AG04449 (cell line): ENCODE measurements at regions not wholly inside any gene's neighbourhood (a gene's known extent, or its start where the extent isn't known, plus 50 kb on each side); places are given as distances from the start of the nearest gene placed in this dataset.

Source experiments
- CTCF ChIA-PET: fragments of 350-600 bp; formaldehyde crosslinking; extraction: SDS; loops from one replicate; lab custom pipeline; 2021; ENCODE audit warnings: antibody characterized with exemption; lab: Yijun Ruan, JAX
- POLR2A ChIA-PET: fragments of 400-600, 350-600 bp; formaldehyde crosslinking; extraction: SDS; loops from one replicate; lab custom pipeline; 2020; ENCODE audit warnings: antibody characterized with exemption, inconsistent platforms; lab: Yijun Ruan, JAX
- DNase-seq: peaks from one replicate; pipeline ENCODE4 v3.0.0-alpha.2; 2010; ENCODE audit warnings: low read depth, low spot score
- H3K4me3 ChIP-seq: 2 replicates; pipeline ENCODE4 v1.5.1; 2011; ENCODE audit warnings: low read depth, mild to moderate bottlenecking, control low read depth, low read length
- TF ChIP-seq, protein P1 (sequence below): IDR thresholded peaks from one replicate; pipeline ENCODE4 v1.5.1; 2011; ENCODE audit warnings: mild to moderate bottlenecking, moderate library complexity, low read length, control low read depth, inconsistent platforms; ENCODE audit not compliant: insufficient read depth; ENCODE audit errors: missing control alignments

DNA sequence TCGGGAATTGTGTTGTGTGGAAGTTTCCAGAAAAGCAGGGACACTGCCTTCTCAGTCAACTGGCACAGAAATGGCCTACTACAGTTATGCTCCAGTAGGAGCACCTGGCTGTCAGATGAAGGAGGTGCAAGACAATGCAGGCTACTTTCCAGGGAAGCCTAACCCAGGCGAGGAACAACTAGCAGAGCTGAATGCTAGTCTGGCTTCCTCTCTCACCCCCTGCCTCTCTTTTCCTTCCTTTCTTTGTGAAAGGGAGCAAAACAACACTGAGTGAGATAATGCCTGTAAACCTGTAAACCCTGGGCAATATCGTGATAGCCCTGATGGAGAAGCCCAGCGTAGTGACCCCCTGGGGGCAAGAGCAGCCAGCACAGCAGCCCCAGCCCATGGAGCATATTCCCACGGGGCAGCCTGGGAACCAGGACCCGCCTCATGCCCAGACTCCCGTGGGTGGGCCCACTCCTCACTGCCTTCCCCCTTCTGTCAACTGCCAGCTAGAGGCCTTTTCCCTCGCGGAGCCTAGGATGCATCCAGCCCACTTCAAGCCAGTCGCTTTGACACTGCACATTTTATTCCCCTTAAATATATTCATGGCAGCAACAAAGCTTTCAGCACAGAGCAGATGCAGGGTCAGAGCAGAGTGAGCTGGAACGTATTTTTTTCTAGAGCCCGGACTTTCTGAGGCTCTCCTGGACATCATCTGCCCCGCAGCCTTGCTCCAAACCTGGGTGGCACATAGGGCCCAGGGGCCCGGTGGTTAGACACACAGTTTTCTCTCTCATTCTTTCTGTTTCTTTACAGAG lies 77.0 kb downstream of the PDCL3 start:
- ChIA-PET POLR2A (no interaction called here), CTCF (interaction anchor here (0.6 to 1.3 kb wide), 2 partner anchors 30 to 632 kb away, joined by 3 read pairs; no protein-coding TSS in a partner anchor)
- TF ChIP-seq, protein P1, sequence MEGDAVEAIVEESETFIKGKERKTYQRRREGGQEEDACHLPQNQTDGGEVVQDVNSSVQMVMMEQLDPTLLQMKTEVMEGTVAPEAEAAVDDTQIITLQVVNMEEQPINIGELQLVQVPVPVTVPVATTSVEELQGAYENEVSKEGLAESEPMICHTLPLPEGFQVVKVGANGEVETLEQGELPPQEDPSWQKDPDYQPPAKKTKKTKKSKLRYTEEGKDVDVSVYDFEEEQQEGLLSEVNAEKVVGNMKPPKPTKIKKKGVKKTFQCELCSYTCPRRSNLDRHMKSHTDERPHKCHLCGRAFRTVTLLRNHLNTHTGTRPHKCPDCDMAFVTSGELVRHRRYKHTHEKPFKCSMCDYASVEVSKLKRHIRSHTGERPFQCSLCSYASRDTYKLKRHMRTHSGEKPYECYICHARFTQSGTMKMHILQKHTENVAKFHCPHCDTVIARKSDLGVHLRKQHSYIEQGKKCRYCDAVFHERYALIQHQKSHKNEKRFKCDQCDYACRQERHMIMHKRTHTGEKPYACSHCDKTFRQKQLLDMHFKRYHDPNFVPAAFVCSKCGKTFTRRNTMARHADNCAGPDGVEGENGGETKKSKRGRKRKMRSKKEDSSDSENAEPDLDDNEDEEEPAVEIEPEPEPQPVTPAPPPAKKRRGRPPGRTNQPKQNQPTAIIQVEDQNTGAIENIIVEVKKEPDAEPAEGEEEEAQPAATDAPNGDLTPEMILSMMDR: no peak
- DNase-seq: no peak
- H3K4me3 ChIP-seq: no peak overlapping the region

DNA sequence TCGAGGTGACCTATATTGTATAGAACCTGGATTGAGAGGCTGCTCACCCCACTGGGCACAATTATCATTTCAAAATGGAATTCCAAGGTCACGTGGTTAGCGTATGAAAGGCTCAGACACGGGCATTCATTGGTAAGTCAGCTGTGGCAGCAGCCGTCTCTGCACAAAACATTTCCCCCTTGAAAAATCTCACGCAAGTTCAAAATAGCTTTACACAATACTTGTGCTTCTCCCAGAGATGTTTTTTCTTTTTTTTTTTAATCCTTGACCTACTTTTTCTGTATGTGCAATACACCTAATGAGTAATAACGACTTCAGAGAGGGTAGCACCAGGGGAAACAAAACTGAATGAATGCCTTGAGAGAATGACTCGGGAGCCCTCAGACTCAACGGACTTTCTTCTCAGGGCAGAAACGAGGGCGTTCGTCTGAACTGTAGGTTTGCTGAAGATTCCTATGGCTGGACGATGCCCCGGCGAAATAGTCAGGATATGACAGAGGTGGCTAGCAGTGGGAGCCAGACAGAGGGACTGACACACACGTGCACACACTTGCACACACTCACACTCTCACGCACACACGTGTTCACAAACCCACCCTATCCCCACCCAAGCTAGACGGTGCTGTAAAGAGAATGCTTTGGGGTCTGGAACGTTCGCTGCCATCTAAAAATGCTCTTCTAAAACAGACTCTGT lies 77.8 kb downstream of the PDCL3 start:
- H3K4me3 ChIP-seq: no peak overlapping the region
- TF ChIP-seq, protein P1: no peak
- DNase-seq: no peak
- POLR2A ChIA-PET: no interaction called here
- CTCF ChIA-PET: interaction anchor here (0.6 kb wide), 1 partner anchor 631 kb away, joined by 3 read pairs; no protein-coding TSS in a partner anchor

DNA sequence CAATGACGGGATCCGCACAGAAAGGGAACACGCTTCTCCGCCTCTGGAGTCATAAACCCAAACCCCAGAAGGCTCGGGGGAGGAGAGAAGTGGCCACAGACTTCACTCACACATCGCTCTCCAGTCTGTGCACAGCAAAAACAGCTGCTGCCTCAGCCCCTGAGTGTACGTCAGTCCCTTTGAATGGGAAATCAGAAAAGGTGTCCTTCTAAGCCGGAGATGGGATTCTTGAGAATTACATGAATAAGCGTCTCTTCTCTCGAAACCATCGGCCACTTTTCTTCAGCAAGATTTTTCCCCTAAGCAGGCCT lies 78.3 kb downstream of the PDCL3 start:
- DNase-seq: no peak
- no peak overlapping the region for H3K4me3 ChIP-seq
- POLR2A ChIA-PET: no interaction called here
- TF ChIP-seq, protein P1: no peak
- CTCF ChIA-PET: no interaction called here

DNA sequence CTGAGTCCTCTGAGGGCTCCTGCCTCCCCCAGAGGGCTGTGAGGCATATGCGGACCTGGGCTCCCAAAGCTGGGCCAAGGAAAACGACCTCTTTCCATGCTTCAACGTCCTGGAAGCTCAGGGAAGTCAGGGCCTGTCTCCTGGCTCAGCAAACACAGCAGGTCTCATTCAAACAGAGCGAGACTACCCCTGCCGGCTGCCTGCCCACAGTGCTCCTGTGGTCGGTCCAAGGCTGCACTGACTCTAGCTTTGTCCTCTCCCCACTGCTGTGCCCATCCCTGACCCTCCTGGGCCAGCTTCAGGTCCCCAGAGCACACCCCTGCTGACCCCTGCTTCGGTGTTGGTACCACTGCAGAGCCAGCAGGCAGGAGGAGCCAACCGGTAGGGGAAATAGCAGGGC lies 79.6 kb downstream of the PDCL3 start:
- ChIA-PET CTCF (no interaction called here), POLR2A (no interaction called here)
- DNase-seq: no peak
- no peak overlapping the region for H3K4me3 ChIP-seq
- TF ChIP-seq, protein P1: no peak

DNA sequence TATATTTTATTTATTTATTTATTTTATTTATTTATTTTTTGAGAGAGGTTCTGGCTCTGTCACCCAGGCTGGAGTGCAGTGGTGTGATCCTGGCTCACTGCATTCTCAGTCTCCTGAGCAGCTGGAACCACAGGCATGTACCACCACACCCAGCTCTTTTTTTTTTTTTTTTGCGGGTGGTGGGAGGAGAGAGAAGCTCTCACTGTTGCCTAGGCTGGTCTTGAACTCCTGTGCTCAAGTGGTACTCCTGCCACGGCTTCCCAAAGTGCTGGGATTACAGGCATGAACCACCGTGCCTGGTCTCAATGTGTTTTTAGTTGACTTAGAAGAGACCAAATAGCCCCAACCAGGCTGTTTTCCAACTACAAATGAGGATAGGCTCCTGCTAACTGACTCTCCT lies 80.7 kb downstream of the PDCL3 start:
- ChIA-PET POLR2A (no interaction called here), CTCF (no interaction called here)
- DNase-seq: no peak
- H3K4me3 ChIP-seq: no peak overlapping the region
- TF ChIP-seq, protein P1: no peak

DNA sequence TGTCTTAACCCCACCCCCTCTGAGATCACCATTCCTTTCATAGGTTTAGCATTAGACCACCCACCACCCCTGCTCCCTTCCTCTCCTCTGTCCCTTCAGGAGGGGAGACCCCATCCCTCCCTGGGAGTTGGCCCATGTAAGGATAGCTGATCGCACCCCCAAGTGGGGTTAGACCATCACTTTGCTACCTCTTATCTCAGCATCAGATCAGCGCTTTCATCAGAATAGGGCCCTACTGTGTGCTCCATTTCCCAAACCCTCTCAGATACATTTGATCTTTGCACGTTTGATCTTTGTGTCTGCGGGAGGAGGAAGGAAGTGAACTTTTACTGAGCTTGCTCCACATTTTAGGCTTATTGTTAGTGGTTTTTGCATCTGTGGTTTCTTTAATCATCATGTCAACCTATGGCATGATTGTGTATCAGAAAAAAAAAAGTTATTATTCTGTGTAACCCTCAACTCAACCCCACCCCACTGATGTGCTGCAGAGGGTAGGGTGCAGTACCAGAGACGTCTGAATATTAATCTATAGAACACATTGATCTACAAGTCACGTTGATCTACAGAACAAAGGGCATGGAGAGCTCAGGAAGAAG lies 81.2 kb downstream of the PDCL3 start:
- TF ChIP-seq, protein P1: no peak
- no peak overlapping the region for H3K4me3 ChIP-seq
- no peak for DNase-seq
- ChIA-PET CTCF (interaction anchor here (1.0 kb wide), 1 partner anchor 35 kb away, joined by 3 read pairs; no protein-coding TSS in a partner anchor), POLR2A (no interaction called here)
